DMS79 (cell line): ENCODE measurements at regions not wholly inside any gene's neighbourhood (a gene's known extent, or its start where the extent isn't known, plus 50 kb on each side); places are given as distances from the start of the nearest gene placed in this dataset.
A peak's percentile ranks its signal among the peaks of the same experiment; 100 is the strongest.
"Not testable (repeated sequence)": the region's sequence is repeated elsewhere in the genome, so short reads cannot be mapped to it uniquely, and the experiment has no call there.

Experiments
- DNase-seq: peaks from one replicate; lab custom pipeline; 2025; lab: John Stamatoyannopoulos, UW

DNA sequence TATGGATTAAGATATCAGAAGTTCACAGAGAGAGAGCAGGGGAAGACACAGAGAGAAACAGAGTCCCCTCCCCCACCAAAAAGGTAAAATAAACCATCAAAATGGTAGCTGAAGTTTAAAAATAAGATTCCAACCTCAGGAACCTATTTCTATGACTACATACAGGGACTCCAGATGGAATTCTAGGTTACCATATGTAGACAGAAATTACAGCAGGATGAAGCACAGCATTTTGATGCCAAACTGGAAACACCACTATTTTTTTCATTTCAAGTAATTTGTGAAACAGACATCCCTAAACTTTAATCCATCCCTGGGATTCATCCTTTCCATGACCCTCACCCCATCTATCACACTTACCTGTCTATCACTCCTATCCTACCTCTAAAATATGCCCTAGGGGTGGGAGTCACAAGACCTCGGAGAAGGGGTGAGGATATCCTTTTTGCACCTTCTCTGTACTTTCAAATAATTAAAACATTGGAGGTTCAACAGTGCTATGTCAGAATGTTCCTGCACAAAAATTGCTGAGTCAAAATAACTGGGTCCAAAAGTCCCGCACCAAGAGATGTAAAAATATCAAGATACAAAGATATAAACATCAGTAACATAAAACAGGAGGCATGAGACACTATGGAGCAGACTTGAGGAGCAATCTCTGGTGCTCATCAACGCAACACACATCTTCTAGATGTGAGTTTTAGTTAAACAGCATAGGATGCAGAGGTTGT is 344.5 kb upstream of the RASGEF1B start:
- no peak for DNase-seq

DNA sequence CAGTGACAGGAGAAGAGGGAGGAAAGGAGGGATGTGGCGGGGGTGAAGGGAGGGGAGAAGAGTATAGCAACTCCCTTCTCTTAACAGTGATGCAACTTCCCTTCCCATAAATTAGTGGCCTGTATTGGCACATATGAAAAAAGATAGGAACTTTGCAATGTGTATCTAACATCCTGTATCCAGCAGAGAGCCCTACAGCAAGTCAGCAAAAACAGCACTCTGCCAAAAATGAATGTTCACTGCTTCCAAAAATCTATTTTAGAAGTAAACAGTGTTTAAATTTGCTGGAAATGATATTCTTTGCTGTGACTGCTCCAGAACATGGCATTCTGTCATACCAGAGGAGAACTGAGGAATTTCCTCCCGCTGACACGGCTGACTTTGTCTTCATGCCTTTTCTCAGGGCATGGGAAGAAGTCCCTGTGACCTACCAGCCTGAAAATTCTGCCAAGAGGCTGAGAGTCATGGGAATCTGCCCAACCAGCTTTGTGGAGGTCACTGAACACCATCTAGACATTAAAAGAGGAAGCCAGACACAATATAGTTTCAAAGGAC is 343.4 kb upstream of the RASGEF1B start:
- DNase-seq: no peak

DNA sequence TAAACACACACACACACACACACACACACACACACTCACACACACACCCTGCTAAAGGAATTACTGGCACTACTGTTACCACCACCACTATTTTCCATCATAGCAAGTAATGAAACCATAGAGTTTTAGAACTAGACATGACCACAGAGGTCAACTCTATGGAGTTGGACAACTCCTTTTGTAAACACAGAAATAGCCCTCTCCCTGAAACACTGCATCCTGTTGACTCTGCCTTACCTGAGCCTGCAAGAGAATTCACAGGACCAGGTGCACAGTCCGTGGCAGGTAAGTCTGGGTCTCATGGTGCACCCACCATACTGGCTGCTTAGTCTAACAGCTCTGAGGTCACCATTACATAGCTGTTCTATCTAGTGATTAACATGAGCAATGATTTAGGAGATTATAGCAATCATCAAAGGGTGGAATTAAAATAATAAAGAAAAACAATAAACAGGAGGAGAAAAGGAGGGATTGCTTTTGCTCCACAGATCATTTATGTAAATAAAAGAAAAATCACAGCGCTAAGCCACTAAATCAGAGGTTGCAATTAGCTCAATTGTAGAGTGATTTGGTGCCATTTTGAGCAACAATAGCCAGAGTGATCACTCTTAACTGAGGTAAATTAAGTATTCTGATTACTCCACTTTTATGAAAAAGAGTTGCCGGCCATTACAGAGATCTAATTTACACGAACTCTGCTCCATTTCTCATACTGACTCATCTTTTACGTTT is 340.0 kb upstream of the RASGEF1B start:
- no peak for DNase-seq

DNA sequence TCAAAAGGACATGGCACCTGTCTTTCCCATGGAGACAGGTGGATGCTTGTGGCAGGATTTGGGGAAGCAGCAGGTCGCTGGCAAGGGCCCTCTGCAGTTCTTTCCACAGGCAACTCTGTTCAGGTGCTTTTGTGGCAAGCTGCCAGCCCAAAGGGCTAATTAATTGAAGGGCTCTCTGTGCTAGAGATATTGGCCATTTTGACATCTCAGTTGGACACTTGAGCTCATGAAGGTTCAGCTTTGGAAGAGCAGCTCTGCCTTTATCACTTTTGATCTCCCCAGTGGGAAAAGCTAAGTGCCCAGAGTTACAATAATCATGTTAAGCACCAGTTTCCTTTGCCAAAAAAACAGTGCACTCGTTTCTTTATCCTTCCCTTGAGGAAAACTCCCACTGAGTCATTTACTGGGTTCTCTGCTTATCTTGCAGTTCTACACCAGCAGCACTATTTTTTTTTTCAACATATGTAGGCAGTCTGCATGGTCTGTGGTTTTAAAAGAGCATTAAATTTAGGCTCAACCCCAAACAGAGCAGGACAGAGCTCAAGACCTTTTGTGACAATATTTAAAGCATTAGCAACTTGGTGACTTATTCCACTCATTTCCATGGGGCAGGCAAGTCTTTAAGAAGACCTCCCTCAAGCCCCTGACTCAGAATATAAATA is 336.4 kb upstream of the RASGEF1B start:
- peak; percentile 98 for DNase-seq

DNA sequence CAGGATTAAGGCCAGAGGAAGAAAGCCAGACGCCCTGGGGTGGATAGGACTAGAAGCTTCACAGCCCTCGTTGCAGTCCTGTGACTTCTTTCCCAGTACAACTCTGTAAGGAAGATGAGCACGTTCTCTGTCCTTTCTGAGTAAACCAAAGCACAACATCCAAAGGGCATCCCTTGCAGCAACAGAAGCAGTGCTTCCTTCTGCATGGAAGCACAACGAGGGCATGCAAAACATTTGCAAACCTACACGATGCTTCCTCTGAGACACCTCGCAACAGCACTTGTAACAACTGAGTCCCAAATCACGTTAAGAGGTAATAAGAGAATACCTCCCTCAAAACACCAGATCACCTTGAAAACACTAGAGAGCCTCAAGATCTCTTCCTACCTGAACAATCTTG is 335.7 kb upstream of the RASGEF1B start:
- no peak for DNase-seq

DNA sequence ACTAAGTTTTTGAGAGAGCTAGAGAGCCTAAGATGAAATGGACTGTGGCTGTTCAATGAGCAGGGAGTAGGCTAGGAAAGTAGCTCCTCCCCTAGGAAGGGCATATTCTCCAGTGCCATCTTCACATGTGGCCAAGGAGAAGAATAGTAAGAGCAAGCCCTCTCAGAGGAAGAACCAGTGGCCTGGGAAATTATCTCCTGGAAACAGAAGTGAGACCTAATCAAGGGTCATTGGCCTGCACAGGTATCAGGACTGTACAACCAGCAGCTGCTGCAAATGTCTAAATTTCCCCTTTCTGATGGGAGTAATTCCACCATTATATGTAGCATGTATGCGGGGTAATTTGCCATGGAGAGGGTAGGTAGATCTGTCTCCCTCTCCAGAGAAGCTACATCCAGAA is 334.8 kb upstream of the RASGEF1B start:
- no peak for DNase-seq

DNA sequence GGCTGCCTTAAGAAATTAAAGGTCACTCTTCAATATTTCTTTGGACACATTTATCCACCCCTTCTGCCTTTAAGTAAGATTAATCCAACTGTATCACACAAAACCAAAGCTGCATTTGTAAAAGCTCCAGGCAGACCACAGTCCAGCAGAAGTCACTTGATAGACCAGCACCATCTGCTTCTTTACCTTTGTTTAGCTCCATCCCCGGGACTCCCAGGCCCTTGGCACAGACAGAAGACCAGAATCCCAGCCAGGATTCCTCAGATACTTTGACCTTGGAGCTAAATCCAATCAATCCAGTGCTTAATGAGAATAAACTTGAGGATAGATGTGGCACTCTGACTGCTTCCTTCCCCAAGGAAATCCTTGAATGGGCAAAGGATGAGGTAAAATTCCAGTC is 333.1 kb upstream of the RASGEF1B start:
- DNase-seq: no peak

DNA sequence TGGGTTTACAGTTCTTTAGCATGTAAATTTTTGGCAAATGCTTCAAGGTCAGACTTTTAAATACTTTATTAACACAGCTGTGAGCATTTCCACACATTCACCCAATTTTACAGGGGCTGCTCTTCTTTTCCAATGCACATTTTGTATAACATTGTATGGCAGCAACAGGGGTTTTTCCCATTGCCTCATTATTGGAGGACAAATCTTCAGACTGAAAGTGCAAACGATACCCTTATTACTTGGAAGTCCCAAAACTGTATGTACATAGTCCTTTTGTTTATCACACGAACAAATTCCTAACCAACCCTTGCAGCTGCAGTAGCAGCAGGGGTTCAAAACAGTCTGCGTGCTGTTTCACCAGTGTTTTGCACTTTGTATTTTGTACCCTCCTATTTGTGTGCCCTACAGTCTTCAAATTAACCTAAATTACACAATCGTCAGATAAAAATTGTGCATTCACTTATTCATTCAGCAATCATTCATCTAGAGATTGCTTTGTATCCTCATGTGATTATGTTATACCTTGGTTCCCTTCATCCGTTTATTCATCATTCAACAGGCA is 330.7 kb upstream of the RASGEF1B start:
- no peak for DNase-seq

DNA sequence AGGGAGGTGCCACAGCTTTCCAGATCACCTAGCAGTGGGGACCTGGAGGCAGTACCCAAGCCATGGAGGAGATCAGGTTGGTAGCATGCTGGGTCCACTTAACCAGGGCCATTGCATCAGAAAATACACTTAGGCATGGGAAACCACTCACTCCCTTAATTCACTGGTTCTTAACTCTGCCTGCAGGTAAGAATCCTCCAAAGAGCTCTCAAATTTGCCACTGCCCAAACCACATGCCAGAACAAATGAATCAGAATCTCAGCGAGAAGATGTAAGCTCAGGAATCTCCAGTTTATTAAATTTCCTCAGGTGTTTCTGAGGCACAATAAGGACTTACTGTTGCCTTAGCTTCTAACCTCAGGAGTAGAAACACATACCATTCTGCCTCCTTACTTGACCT is 327.7 kb upstream of the RASGEF1B start:
- no peak for DNase-seq

DNA sequence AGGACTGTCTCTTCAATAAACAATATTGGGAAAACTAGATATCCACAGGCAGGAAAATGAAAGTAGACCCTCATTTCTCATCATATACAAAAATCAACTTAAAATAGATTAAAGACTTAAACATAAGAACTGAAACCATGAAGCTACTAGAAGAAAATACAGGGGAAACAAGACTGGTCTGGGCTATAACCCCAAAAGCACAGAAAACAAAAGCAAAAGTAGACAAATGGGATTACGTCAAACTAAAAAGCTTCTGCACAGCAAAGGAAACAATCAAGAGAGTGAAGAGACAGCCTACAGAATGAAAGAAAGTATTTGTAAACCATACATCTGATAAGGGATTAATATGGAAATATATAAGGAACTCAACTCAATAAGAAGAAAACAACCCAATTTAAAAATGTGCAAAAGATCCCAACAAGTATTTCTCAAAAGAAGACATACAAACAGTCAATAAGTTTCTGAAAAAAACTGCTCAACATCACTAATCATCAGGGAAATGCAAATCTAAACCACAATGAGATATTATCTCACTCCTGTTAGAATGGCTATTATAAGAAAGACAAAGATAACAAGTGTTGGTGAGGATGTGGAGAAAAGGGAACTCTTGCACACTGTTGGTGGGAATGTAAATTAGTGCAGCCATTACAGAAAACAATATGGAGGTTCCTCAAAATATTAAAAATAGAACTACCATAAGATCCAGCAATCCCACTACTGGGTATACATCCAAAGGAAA is 325.3 kb upstream of the RASGEF1B start:
- no peak for DNase-seq

DNA sequence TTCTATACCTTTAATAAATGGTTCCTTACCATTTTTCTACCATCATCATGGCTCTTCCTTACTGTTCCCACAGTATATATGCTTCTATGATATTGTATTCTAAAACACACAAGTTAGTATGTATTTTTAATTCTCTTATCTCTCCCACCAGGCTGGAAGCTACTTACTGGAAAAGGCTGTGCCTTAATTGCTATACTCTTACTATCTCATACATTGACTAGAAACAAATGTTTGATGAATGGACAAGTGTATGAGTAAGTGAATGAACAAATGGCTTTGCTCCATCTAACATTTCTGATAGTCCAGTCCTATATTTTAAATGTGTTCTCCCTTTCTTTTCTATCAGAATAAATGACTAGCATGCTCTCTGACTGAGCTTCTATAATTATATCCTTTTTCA is 320.8 kb upstream of the RASGEF1B start:
- no peak for DNase-seq

DNA sequence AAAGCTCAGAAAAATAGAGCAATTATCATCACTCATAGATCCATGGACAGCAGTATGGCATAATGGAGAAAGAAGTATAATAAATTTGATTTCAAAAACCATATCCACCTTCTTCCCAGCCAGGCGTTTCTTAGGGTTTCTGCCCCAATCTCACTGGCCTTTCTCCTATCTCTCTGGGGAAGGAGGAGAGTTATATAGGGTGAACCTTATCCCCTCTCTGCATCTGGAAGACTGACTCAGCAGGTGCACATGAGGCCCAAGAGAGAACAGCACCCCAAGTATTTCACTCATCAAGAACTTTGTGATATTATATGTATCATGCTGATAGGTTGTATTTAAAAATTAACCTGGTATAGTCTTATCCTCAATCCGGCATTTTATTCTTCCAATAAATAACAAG is 318.8 kb upstream of the RASGEF1B start:
- DNase-seq: no peak

DNA sequence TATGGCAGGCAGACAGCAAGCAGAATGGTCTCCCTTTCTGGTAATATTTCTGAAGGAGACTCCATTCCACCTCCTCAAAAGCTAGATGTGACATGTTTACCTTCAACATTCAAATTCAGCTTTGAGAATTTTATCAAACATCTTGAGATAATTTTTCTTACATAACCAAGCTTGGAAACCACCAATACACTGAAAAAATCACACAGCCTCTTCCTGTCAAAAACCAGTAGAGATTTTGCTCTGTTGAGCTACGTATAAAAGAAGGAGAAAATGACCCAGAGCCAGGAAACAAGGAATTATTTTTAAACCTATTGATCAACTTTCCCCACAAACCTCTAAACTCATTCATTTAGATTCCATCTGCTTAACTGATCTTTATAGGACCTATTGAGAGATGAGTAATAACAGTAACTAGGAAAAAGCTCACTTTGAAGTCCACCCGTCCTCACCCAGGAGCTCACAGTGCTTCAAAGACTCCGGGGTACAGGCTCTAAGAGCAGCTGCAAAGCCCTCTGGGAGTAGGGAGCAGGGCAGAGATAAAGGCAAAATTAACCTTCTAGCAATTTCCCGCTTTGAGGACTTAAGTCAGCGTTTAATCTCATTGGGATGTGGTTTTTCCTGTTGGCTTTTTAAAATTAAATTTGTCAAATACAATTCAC is 318.2 kb upstream of the RASGEF1B start:
- no peak for DNase-seq

DNA sequence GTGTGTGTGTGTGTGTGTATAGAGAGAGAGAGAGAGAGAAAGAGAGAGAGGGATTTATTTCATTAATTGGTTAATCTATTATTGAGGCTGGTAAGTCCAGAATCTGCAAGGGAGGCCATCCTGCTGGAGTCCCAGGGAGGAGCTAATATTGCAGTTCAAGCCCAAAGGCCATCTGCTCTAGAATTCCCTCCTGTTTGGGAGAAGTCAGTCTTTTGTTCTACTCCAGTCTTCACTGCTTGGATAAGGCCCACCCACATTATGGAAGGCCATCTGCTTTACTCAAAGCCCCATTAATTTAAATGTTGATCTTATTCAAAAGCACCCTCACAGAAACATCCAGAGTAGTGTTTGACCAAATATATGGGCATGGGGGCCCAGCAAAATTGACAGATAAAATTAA is 317.5 kb upstream of the RASGEF1B start:
- no peak for DNase-seq

DNA sequence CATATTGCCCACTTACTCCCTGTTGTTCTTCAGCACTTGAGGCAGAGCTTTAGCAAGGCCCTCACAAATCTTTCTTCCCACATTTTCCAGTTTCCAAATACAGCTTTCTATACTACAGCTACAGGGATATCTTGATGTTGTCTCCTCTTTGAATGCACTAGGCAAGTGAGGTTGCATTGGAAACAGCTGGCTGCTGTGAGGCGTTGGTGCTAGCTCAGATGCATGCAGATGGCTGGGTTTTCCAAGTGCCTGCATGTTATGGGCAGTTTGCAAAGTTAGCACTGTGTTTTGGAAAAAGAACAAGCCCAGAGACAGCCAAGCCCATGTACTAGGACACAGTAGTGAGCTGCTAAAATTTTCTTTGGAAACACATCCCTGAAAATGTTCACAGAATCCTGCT is 315.1 kb upstream of the RASGEF1B start:
- no peak for DNase-seq

DNA sequence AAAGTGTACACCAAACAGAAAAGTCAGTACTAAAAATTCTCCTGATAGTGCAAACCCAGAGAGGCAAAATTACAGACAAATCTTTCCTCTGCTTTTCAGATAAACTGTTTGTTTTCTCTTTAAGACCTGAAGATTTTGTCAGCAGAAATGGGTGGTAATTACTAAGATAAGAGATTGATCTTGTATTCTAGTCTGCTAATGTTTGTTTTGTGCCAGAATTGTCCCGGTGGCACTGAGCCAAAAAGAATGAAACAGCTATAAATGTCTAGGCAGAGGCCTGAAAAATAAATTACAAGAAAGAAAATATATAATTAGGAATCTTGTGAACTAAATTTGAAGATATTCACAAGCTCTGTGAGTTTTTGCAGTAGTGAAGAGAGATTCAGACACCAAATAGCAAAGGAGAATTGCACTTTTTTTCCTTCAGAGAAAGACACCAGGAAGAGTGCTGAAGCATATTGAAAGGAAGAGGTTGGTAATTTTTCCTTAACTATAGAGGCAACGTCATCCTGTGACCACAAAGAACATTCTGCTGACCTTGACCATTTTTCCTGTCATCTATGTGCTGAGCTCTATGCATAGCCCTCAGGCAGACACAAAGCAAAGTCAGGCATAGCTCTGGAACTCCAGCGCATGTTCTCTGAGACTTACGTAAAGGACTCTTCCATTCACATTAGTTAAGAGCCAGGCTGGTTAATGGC is 314.5 kb upstream of the RASGEF1B start:
- peak; percentile 23 for DNase-seq

DNA sequence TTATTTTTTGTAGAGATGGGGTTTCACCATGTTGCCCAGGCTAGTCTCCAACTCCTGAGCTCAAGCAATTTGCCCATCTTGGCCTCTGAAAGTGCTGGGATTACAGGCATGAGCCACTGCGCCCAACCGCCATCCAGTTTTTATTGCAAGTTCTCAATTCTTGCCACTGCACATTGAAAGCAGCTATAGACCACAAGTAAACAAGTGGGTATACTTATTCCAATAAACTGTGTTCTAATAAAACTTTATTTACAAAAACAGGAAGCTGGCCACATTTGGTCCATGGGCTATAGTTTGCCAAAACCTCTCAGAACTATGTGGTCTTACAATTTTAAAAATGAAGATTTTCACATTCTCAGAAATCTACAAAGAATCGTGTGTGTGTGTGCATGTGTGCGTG is 313.6 kb upstream of the RASGEF1B start:
- DNase-seq: no peak

DNA sequence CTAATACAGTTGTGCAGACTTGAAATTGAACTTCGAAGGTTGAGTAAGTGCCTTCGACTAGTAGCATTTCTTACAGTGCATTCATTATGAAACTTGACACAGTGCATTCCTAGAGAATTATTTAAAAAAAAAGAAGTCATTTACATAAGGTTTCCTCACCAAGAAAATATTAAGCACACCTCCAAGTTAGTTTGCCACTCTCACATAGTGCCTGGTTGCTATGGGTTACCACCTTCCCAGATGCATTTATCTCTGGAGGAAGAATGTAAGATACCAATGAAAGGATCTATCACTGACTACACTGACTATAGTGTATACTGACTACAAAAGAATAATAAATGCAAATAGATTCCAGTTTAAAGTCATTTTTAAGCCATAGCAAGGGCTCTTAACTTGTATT is 311.9 kb upstream of the RASGEF1B start:
- no peak for DNase-seq

DNA sequence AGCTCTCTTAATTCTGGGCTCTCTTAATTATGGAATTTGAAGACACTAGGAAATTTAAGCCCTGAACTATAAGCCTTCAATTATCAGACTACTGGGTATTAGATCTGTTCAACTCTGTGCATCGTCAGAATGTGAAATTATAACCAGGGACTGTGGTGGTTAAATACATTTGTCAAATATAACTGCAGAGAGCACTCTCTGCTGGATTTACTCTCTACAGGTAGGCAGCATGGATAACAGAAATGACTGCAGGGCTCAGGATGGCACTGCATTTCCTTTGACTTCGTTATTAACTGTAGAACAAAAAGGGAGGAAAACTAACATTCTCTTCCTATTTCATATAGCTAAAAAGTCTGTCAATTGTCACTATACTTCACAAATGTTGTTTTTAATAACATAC is 310.1 kb upstream of the RASGEF1B start:
- DNase-seq: no peak

DNA sequence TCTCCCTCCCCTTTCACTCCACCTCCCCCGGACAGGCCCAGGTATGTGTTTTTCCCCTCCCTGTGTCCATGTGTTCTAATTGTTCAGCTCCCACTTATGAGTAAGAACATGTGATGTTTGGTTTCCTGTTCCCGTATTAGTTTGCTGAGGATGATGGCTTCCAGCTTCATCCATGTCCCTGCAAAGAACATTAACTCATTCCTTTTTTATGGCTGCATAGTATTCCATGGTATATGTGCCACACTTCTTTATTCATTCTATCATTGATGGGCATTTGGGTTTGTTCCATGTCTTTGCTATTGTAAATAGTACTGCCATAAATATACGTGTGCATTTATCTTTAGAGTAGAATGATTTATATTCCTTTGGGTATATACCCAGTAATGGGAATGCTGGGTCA is 306.0 kb upstream of the RASGEF1B start:
- not testable (repeated sequence) for DNase-seq

DNA sequence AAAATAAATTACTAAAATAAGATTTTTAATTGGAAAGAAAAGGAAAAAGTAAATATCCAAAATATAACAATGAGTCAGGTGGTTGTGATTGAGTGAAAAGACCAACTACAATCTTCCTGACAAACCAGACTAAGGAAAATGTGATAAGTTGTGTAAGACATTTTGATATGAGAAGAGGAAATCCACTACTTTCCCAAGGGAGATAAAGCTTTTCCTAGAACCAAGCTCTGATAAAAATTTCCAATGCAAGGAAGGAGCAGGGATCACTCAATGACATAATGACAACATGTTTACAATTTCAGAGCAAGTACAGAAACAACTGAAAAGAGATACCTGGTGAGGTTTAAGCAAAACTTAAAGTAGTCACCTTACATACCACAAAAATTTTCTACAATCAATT is 305.1 kb upstream of the RASGEF1B start:
- no peak for DNase-seq
